ENCODE measurements at regions not wholly inside any gene's neighbourhood (a gene's known extent, or its start where the extent isn't known, plus 50 kb on each side); places are given as distances from the start of the nearest gene placed in this dataset.

DNA sequence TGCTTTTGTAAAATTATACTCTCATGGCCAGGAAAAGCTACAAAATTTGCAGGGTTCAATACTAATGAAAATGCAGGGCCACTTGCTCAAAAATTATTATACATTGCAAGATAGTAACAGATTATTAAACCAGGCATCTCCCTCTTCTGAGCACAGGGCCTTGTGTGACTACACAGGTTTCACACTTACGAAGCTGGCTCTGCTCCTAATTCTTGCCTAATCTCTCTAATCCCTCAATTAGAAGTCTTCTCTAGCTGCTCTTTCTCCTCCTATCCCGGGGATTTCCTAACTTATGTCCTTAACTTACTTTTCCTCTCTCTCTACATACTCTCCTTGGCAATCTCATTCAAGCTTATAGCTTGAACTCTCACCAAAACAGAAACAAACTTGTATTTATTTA lies 168.3 kb downstream of the AREG start:
- Mint-ChIP-seq H3K4me1 (no peaks in the 10 kb centered on the region), H3K27ac (no peak overlapping the region), H3K27me3 (ENCODE audit: low read depth) (no peaks in the 10 kb centered on the region), H3K36me3 (no peaks in the 10 kb centered on the region), H3K4me3 (no peak overlapping the region), H3K9me3 (no peaks in the 10 kb centered on the region)
- TF ChIP-seq, protein P1, sequence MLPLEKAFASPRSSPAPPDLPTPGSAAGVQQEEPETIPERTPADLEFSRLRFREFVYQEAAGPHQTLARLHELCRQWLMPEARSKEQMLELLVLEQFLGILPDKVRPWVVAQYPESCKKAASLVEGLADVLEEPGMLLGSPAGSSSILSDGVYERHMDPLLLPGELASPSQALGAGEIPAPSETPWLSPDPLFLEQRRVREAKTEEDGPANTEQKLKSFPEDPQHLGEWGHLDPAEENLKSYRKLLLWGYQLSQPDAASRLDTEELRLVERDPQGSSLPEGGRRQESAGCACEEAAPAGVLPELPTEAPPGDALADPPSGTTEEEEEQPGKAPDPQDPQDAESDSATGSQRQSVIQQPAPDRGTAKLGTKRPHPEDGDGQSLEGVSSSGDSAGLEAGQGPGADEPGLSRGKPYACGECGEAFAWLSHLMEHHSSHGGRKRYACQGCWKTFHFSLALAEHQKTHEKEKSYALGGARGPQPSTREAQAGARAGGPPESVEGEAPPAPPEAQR (CRISPR knock-in tag; IDR thresholded peaks at IDR 0.05), result no peak
- TF ChIP-seq, protein P2, sequence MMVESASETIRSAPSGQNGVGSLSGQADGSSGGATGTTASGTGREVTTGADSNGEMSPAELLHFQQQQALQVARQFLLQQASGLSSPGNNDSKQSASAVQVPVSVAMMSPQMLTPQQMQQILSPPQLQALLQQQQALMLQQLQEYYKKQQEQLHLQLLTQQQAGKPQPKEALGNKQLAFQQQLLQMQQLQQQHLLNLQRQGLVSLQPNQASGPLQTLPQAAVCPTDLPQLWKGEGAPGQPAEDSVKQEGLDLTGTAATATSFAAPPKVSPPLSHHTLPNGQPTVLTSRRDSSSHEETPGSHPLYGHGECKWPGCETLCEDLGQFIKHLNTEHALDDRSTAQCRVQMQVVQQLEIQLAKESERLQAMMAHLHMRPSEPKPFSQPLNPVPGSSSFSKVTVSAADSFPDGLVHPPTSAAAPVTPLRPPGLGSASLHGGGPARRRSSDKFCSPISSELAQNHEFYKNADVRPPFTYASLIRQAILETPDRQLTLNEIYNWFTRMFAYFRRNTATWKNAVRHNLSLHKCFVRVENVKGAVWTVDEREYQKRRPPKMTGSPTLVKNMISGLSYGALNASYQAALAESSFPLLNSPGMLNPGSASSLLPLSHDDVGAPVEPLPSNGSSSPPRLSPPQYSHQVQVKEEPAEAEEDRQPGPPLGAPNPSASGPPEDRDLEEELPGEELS (CRISPR knock-in tag; IDR thresholded peaks at IDR 0.05), result no peak
- TF ChIP-seq, protein P3, sequence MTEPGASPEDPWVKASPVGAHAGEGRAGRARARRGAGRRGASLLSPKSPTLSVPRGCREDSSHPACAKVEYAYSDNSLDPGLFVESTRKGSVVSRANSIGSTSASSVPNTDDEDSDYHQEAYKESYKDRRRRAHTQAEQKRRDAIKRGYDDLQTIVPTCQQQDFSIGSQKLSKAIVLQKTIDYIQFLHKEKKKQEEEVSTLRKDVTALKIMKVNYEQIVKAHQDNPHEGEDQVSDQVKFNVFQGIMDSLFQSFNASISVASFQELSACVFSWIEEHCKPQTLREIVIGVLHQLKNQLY (CRISPR knock-in tag; IDR thresholded peaks at IDR 0.05), result no peak
- no peak for TF ChIP-seq ATF2 (CRISPR knock-in tag; IDR thresholded peaks at IDR 0.05; ENCODE audit: borderline replicate concordance, low read depth)
- no peak for TF ChIP-seq SMAD3 (CRISPR knock-in tag; IDR thresholded peaks at IDR 0.05; ENCODE audit: borderline replicate concordance)
- TF ChIP-seq ZNF423 (CRISPR knock-in tag; IDR thresholded peaks at IDR 0.05), result no peak
- ChIA-PET CTCF (interaction anchor here (0.8 to 1.2 kb wide), 2 partner anchors 168 to 181 kb away, joined by 4 to 5 read pairs; partner anchors contain the start of genes AREG and BTC), POLR2A (no interaction called here)
- DNase-seq (ENCODE audit: low spot score) (no peak), ATAC-seq (no peak)

GRCh38 chr4:74615411-74615810 lies 170.5 kb downstream of the AREG start:
- ATAC-seq, result no peak
- Mint-ChIP-seq H3K9me3 (no peaks in the 10 kb centered on the region), H3K27me3 (ENCODE audit: low read depth) (no peaks in the 10 kb centered on the region), H3K36me3 (no peaks in the 10 kb centered on the region), H3K27ac (no peak overlapping the region), H3K4me1 (no peaks in the 10 kb centered on the region), H3K4me3 (no peak overlapping the region)
- CTCF ChIA-PET, result interaction anchor here (0.6 kb wide), 1 partner anchor 961 kb away, joined by 3 read pairs; no protein-coding TSS in a partner anchor
- POLR2A ChIA-PET, result no interaction called here
- no peak for TF ChIP-seq PRRX2 (CRISPR knock-in tag; IDR thresholded peaks at IDR 0.05)
- TF ChIP-seq ZNF232 (CRISPR knock-in tag; IDR thresholded peaks at IDR 0.05), result no peak
- TF ChIP-seq, protein P4, sequence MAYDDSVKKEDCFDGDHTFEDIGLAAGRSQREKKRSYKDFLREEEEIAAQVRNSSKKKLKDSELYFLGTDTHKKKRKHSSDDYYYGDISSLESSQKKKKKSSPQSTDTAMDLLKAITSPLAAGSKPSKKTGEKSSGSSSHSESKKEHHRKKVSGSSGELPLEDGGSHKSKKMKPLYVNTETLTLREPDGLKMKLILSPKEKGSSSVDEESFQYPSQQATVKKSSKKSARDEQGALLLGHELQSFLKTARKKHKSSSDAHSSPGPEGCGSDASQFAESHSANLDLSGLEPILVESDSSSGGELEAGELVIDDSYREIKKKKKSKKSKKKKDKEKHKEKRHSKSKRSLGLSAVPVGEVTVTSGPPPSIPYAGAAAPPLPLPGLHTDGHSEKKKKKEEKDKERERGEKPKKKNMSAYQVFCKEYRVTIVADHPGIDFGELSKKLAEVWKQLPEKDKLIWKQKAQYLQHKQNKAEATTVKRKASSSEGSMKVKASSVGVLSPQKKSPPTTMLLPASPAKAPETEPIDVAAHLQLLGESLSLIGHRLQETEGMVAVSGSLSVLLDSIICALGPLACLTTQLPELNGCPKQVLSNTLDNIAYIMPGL (CRISPR knock-in tag; IDR thresholded peaks at IDR 0.05), result no peak
- no peak for TF ChIP-seq AR (CRISPR knock-in tag; IDR thresholded peaks at IDR 0.05)
- no peak for TF ChIP-seq MXD4 (CRISPR knock-in tag; IDR thresholded peaks at IDR 0.05; ENCODE audit: borderline replicate concordance)
- TF ChIP-seq E2F5 (CRISPR knock-in tag; IDR thresholded peaks at IDR 0.05), result no peak
- TF ChIP-seq ETV6 (CRISPR knock-in tag; IDR thresholded peaks at IDR 0.05), result no peak
- no peak for DNase-seq (ENCODE audit: low spot score)
